Spleen (tissue), 11 donors: ENCODE measurements at regions not wholly inside any gene's neighbourhood (a gene's known extent, or its start where the extent isn't known, plus 50 kb on each side); places are given as distances from the start of the nearest gene placed in this dataset.
"Not testable (repeated sequence)": the region's sequence is repeated elsewhere in the genome, so short reads cannot be mapped to it uniquely, and the experiment has no call there.

Source experiments
- DNase-seq: peaks from one replicate; pipeline ENCODE4 v3.0.0-alpha.2; 2020
- H3K27ac ChIP-seq, 8 donors: fragments of 200-600 bp; sonication (generic) in 7 of 8; 1 replicate in 4 of 8; 2 replicates in 4 of 8; pipeline versions ENCODE4 v1.5.0 to v1.8.0; 2016 to 2021; ENCODE audit warnings: inconsistent platforms in 4 of 8, mild to moderate bottlenecking in 4 of 8, moderate library complexity in 1 of 8
- H3K27me3 ChIP-seq, 7 donors: fragments of 200-600 bp; sonication (generic) in 6 of 7; replicated peaks in 1 of 7; 1 replicate in 4 of 7; 2 replicates in 3 of 7; pipeline versions ENCODE4 v1.5.0 to v1.8.0; 2016 to 2021; ENCODE audit warnings: inconsistent platforms in 3 of 7, mild to moderate bottlenecking in 1 of 7
- H3K36me3 ChIP-seq, 6 donors: fragments of 200-600 bp; sonication (generic) in 5 of 6; 1 replicate in 4 of 6; 2 replicates in 2 of 6; pipeline versions ENCODE4 v1.5.0 to v1.8.0; 2016 to 2021; ENCODE audit warnings: inconsistent platforms in 2 of 6
- H3K4me1 ChIP-seq, 6 donors: fragments of 200-600 bp; sonication (generic) in 5 of 6; 1 replicate in 3 of 6; 2 replicates in 3 of 6; pipeline versions ENCODE4 v1.5.0 to v1.8.0; 2016 to 2021; ENCODE audit warnings: inconsistent platforms in 3 of 6
- H3K4me3 ChIP-seq, 8 donors: fragments of 200-600 bp; sonication (generic) in 7 of 8; 1 replicate in 4 of 8; 2 replicates in 4 of 8; pipeline versions ENCODE4 v1.5.0 to v1.8.0; 2016 to 2021; ENCODE audit warnings: inconsistent platforms in 4 of 8, mild to moderate bottlenecking in 4 of 8, moderate library complexity in 2 of 8
- H3K9me3 ChIP-seq, 8 donors: fragments of 200-600 bp; sonication (generic) in 7 of 8; 1 replicate in 4 of 8; 2 replicates in 4 of 8; pipeline versions ENCODE4 v1.5.0 to v1.8.0; 2016 to 2021; ENCODE audit warnings: inconsistent platforms in 4 of 8
- POLR2A ChIP-seq, 3 donors: fragments of 450-650 bp; IDR thresholded peaks; one replicate each; pipeline ENCODE4 v1.5.1; 2017; ENCODE audit warnings: antibody characterized with exemption in 3 of 3, mild to moderate bottlenecking in 1 of 3
- POLR2AphosphoS5 ChIP-seq, 3 donors: sonication (generic); formaldehyde crosslinking; IDR thresholded peaks; one replicate each; pipeline ENCODE4 v1.5.1; 2017; ENCODE audit warnings: antibody characterized with exemption in 3 of 3
- WGBS, 5 donors: extraction: QIAGEN DNeasy Blood & Tissue Kit in 3 of 5; methylation state at CpG; one replicate each; pipeline versions ENCODE4 v1.1.5 to v1.1.7; 2013 to 2018; 5-methylcytosine and 5-hydroxymethylcytosine counted together
- intact Hi-C: fragments of 100-400 bp; cut with DNase I; formaldehyde crosslinking; loops from one replicate; pipeline ENCODE4 v1.15.0; 2023; ENCODE audit warnings: low total_unique reads
- TF ChIP-seq, protein P1 (sequence below), 11 experiments: fragments of 200-600 bp in 7 of 11; fragments of 450-650 bp in 4 of 11; sonication (generic) in 4 of 11; IDR thresholded peaks in 8 of 11; conservative IDR thresholded peaks in 3 of 11; 1 replicate in 7 of 11; 2 replicates in 4 of 11; pipeline versions ENCODE4 v1.4.0 to v1.8.0; 2016 to 2021; ENCODE audit warnings: antibody characterized with exemption in 11 of 11, inconsistent platforms in 4 of 11, mild to moderate bottlenecking in 1 of 11
- donor health status: healthy with polysubstance abuse.
- donor health status: DM: no; HTN: no; CAD: no; lungs with moderate emphysema.
- donor health status: DM: no; HTN: no; CAD: no.
- donor health status: Bipolar disorder and iron deficiency.
- donor health status: healthy.
- donor health status: DM: no; HTN: no; CAD: no.
- donor health status: DM: yes; HTN: yes; CAD: no.

DNA sequence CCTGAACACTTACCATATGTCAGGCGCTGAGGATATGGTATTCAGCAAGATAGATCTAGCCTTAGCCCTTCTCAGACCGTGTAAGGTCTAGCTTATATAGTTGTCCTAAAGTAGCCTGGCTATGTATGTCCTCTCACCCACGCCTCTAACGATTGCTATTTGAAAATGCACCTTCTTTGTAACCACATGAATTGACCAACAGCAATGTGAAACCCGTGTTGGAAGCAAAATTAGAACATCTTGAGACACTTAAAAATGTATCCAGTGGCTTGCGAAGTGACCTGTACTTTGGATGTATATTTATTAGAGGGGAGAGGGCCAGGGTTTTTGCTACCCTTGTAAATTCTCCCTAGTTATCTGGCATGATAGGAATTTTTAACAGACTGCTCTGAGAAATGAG is 860.0 kb upstream of the ZEB2 start:
- TF ChIP-seq POLR2AphosphoS5 (IDR thresholded peaks at IDR 0.05) (no peak), POLR2A (IDR thresholded peaks at IDR 0.05) (no peak)
- TF ChIP-seq, protein P1, sequence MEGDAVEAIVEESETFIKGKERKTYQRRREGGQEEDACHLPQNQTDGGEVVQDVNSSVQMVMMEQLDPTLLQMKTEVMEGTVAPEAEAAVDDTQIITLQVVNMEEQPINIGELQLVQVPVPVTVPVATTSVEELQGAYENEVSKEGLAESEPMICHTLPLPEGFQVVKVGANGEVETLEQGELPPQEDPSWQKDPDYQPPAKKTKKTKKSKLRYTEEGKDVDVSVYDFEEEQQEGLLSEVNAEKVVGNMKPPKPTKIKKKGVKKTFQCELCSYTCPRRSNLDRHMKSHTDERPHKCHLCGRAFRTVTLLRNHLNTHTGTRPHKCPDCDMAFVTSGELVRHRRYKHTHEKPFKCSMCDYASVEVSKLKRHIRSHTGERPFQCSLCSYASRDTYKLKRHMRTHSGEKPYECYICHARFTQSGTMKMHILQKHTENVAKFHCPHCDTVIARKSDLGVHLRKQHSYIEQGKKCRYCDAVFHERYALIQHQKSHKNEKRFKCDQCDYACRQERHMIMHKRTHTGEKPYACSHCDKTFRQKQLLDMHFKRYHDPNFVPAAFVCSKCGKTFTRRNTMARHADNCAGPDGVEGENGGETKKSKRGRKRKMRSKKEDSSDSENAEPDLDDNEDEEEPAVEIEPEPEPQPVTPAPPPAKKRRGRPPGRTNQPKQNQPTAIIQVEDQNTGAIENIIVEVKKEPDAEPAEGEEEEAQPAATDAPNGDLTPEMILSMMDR (IDR thresholded peaks at IDR 0.05 in 8 of 11, conservative IDR thresholded peaks at IDR 0.05 in 3 of 11) = no peak
- 88 to 93% (median 89%) methylated on average over 6 of the region's 6 CpGs for WGBS, 5 donors
- no peaks in the 10 kb centered on the region for H3K9me3 ChIP-seq
- no peaks in the 10 kb centered on the region for H3K4me1 ChIP-seq
- DNase-seq = no peak
- no peak overlapping the region for H3K27ac ChIP-seq
- intact Hi-C loops = no loop called here
- no peaks in the 10 kb centered on the region for H3K27me3 ChIP-seq
- H3K4me3 ChIP-seq = no peak overlapping the region
- H3K36me3 ChIP-seq = no peaks in the 10 kb centered on the region

DNA sequence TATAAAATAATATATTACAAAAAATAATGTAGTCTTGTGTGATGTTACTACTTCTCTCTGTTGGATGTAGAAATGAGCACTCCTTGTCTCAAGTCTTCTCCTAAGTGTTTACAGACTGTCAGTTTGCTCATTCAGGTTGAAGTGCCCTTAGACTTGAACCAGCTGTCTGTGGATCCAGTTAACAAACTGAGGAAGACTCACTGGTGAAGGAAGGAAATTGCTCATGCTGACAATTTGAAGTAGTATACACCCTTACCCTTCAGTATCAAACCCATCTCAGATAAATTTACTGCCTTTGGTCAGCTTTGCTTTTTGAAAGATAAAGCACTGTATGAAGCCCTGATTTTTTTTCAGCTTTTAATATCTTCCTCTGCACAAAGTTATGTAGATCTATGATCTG is 854.2 kb upstream of the ZEB2 start:
- TF ChIP-seq POLR2AphosphoS5 (IDR thresholded peaks at IDR 0.05) = no peak
- TF ChIP-seq, protein P1 (IDR thresholded peaks at IDR 0.05 in 8 of 11, conservative IDR thresholded peaks at IDR 0.05 in 3 of 11) = no peak
- no peak for TF ChIP-seq POLR2A (IDR thresholded peaks at IDR 0.05)
- no peaks in the 10 kb centered on the region for H3K4me1 ChIP-seq
- no peak overlapping the region for H3K4me3 ChIP-seq
- H3K9me3 ChIP-seq = no peaks in the 10 kb centered on the region
- DNase-seq = no peak
- intact Hi-C loops = no loop called here
- H3K36me3 ChIP-seq = no peaks in the 10 kb centered on the region
- no peak overlapping the region for H3K27ac ChIP-seq
- H3K27me3 ChIP-seq = no peaks in the 10 kb centered on the region

DNA sequence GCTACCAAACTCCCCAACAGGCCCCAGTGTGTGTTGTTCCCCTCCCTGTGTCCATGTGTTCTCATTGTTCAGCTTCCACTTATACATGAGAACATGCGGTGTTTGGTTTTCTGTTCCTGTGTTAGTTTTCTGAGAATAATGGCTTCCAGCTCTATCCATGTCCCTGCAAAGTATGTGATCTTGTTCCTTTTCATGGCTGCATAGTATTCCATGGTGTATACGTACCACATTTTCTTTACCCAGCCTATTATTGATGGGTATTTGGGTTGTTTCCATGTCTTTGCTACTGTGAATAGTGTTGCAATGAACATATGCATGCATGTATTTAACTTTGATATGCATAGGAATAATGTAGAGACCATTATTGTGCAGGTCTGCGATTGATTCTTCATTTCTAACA is 847.4 kb upstream of the ZEB2 start:
- H3K4me1 ChIP-seq, intact Hi-C loops, H3K4me3 ChIP-seq, H3K27ac ChIP-seq, H3K9me3 ChIP-seq, DNase-seq, H3K36me3 ChIP-seq, H3K27me3 ChIP-seq: not testable (repeated sequence)
- WGBS, 5 donors = 91 to 98% (median 94%) methylated on average over 3 of the region's 3 CpGs

DNA sequence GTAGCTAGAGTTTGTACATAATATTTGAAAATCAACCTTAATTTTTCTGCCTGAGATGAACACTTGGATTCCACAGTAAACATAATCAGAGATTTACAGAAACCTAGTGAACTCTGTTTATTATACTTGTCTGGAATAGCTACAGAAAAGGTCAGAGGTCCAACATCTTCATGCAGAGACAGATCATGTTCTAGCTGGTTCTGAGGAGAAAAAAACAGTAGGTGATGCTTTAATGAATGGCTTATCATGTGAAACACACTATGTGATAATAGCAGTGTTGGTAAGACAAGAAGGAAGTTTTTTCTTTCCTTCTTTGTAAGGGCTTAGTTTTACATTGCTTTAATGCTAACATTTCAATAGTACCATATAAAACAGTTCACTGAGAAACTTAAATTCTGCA is 846.4 kb upstream of the ZEB2 start:
- intact Hi-C loops = no loop called here
- no peak for DNase-seq
- Histone ChIP-seq H3K36me3 (no peaks in the 10 kb centered on the region), H3K27ac (no peak overlapping the region), H3K9me3 (peaks cover 0 to 5% (median 0%) of the 10 kb centered on the region in 8 donors), H3K27me3 (no peaks in the 10 kb centered on the region), H3K4me3 (no peak overlapping the region), H3K4me1 (no peaks in the 10 kb centered on the region)
- TF ChIP-seq POLR2AphosphoS5 (IDR thresholded peaks at IDR 0.05) = no peak
- TF ChIP-seq POLR2A (IDR thresholded peaks at IDR 0.05) = no peak
- TF ChIP-seq, protein P1 (IDR thresholded peaks at IDR 0.05 in 8 of 11, conservative IDR thresholded peaks at IDR 0.05 in 3 of 11) = no peak

DNA sequence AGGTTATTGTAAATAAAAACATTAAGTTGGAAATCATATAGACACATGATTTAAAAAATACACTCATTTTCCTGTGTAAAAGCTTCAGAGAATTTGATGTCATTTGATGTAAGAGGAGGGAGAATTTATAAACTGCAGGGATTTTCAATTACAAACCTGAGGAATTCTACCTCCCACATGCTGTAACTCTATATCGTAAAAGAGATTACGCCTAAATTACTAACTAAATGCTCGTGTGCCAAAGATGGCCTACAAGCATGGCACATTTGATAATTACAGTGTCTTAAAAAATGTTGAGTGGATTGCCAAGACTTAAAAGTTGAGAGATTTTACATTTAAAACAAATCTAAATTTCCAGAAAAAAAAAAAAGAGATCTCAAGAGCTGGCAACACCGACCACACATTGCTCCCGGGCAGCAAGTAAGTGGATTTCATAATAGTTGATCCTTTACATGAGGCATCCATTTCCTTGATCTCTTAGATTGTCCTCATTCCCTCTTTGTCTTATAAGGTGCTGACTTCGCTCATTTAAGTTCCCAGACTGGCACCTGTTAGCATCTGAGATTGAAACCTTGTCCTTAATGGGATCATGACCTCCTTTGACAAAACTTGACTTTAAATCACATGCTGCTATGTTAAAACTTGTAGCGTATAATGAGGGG is 840.3 kb upstream of the ZEB2 start:
- no peaks in the 10 kb centered on the region for H3K4me1 ChIP-seq
- no peaks in the 10 kb centered on the region for H3K9me3 ChIP-seq
- intact Hi-C loops = no loop called here
- 91 to 98% (median 93%) methylated on average over 7 of the region's 7 CpGs for WGBS, 5 donors
- no peaks in the 10 kb centered on the region for H3K36me3 ChIP-seq
- no peaks in the 10 kb centered on the region for H3K27me3 ChIP-seq
- DNase-seq = no peak
- no peak overlapping the region for H3K27ac ChIP-seq
- no peak overlapping the region for H3K4me3 ChIP-seq
- TF ChIP-seq, protein P1 (IDR thresholded peaks at IDR 0.05 in 8 of 11, conservative IDR thresholded peaks at IDR 0.05 in 3 of 11) = no peak
- no peak for TF ChIP-seq POLR2A (IDR thresholded peaks at IDR 0.05)
